GM23338 (cell line): ENCODE measurements at regions not wholly inside any gene's neighbourhood (a gene's known extent, or its start where the extent isn't known, plus 50 kb on each side); places are given as distances from the start of the nearest gene placed in this dataset.

ENCODE experiments used
- ATAC-seq: fragments of 200-7000 bp; cut with Tn5 transposase; 3 replicates; pipeline ENCODE4 v1.9.1; 2020
- DNase-seq: peaks from one replicate; pipeline ENCODE4 v3.0.0-alpha.2; 2015; ENCODE audit warnings: low spot score
- H2AFZ ChIP-seq: fragments of 200-600 bp; sonication (generic); 2 replicates; pipeline ENCODE4 v1.8.0; 2016; ENCODE audit warnings: antibody characterized with exemption, mild to moderate bottlenecking, moderate library complexity
- H3F3A ChIP-seq: fragments of 200-600 bp; sonication (generic); replicated peaks from 2 replicates; pipeline ENCODE4 v1.8.0; 2017; ENCODE audit warnings: antibody characterized with exemption, mixed run types, low read depth
- H3K27ac ChIP-seq: fragments of 200-600 bp; sonication (generic); 2 replicates; pipeline ENCODE4 v1.6.1; 2016; ENCODE audit warnings: low read depth
- H3K27me3 ChIP-seq: fragments of 200-600 bp; sonication (generic); 2 replicates; pipeline ENCODE4 v1.8.0; 2016; ENCODE audit warnings: mild to moderate bottlenecking, mixed run types, moderate library complexity; ENCODE audit not compliant: insufficient read depth
- H3K36me3 ChIP-seq: fragments of 200-600 bp; sonication (generic); 2 replicates; pipeline ENCODE4 v1.8.0; 2016; ENCODE audit warnings: mild to moderate bottlenecking; ENCODE audit not compliant: insufficient read depth
- H3K4me1 ChIP-seq: fragments of 200-600 bp; sonication (generic); 2 replicates; pipeline ENCODE4 v1.8.0; 2016; ENCODE audit warnings: mild to moderate bottlenecking, moderate library complexity; ENCODE audit not compliant: insufficient read depth
- H3K4me2 ChIP-seq: fragments of 200-600 bp; sonication (generic); 2 replicates; pipeline ENCODE4 v1.7.1; 2017; ENCODE audit warnings: mixed run types
- H3K4me3 ChIP-seq: fragments of 200-600 bp; sonication (generic); 2 replicates; pipeline ENCODE4 v1.6.1; 2016; ENCODE audit warnings: mixed run types
- H3K79me2 ChIP-seq: fragments of 200-600 bp; sonication (generic); replicated peaks from 2 replicates; pipeline ENCODE4 v1.8.0; 2017; ENCODE audit warnings: mild to moderate bottlenecking; ENCODE audit not compliant: insufficient read depth
- H3K9me2 ChIP-seq: fragments of 200-600 bp; sonication (generic); 2 replicates; pipeline ENCODE4 v1.8.0; 2017; ENCODE audit not compliant: insufficient read depth
- H4K20me1 ChIP-seq: fragments of 200-600 bp; sonication (generic); replicated peaks from 2 replicates; pipeline ENCODE4 v1.8.0; 2017; ENCODE audit warnings: mild to moderate bottlenecking; ENCODE audit not compliant: insufficient read depth
- H3K27ac Mint-ChIP-seq: 2 replicates; pipeline ENCODE4 v1.8.0; 2020; ENCODE audit warnings: inconsistent platforms, mild to moderate bottlenecking, moderate library complexity, mixed read lengths
- H3K27me3 Mint-ChIP-seq: 3 replicates; pipeline ENCODE4 v1.8.0; 2022; ENCODE audit warnings: low read depth, mild to moderate bottlenecking, moderate library complexity, mixed read lengths, inconsistent platforms; ENCODE audit not compliant: insufficient read depth, poor library complexity
- H3K36me3 Mint-ChIP-seq: 3 replicates; pipeline ENCODE4 v1.8.0; 2021; ENCODE audit warnings: low read depth, mild to moderate bottlenecking, inconsistent platforms, moderate library complexity, mixed read lengths
- H3K4me1 Mint-ChIP-seq: 3 replicates; pipeline ENCODE4 v1.8.0; 2020; ENCODE audit warnings: mild to moderate bottlenecking, inconsistent platforms, mixed read lengths
- H3K4me3 Mint-ChIP-seq: 3 replicates; pipeline ENCODE4 v1.8.0; 2021; ENCODE audit warnings: moderate library complexity, mild to moderate bottlenecking, inconsistent platforms, mixed read lengths
- H3K9me3 Mint-ChIP-seq: 3 replicates; pipeline ENCODE4 v1.8.0; 2020; ENCODE audit warnings: moderate library complexity, mild to moderate bottlenecking, inconsistent platforms, mixed read lengths
- EZH2 ChIP-seq: fragments of 200-600 bp; sonication (generic); IDR thresholded peaks from one replicate; pipeline ENCODE4 v1.8.0; 2017; ENCODE audit warnings: antibody characterized with exemption, mild to moderate bottlenecking, low read depth; ENCODE audit not compliant: unreplicated experiment
- EZH2phosphoT487 ChIP-seq: fragments of 200-600 bp; sonication (generic); IDR thresholded peaks from one replicate; pipeline ENCODE4 v1.8.1; 2018; ENCODE audit warnings: antibody characterized with exemption; ENCODE audit not compliant: unreplicated experiment
- JUNB ChIP-seq: IDR thresholded peaks from one replicate; pipeline ENCODE4 v1.6.1; 2016; ENCODE audit warnings: antibody characterized with exemption; ENCODE audit not compliant: unreplicated experiment
- NANOG ChIP-seq: IDR thresholded peaks from 2 replicates; pipeline ENCODE4 v1.6.1; 2016; ENCODE audit warnings: antibody characterized with exemption, borderline replicate concordance
- POLR2AphosphoS5 ChIP-seq: IDR thresholded peaks from 2 replicates; pipeline ENCODE4 v1.6.1; 2016; ENCODE audit warnings: antibody characterized with exemption, low read depth
- REST ChIP-seq: IDR thresholded peaks from one replicate; pipeline ENCODE4 v1.6.1; 2018; ENCODE audit warnings: antibody characterized with exemption; ENCODE audit not compliant: unreplicated experiment
- STAT1 ChIP-seq: IDR thresholded peaks from one replicate; pipeline ENCODE4 v1.6.1; 2016; ENCODE audit warnings: antibody characterized with exemption; ENCODE audit not compliant: unreplicated experiment
- ZNF331 ChIP-seq: fragments of 250-450 bp; sonication (Bioruptor Pico); IDR thresholded peaks from 2 replicates; pipeline ENCODE4 v1.5.0; 2020; ENCODE audit warnings: low read depth, mild to moderate bottlenecking, moderate library complexity
- TF ChIP-seq, protein P1 (sequence below): IDR thresholded peaks from 2 replicates; pipeline ENCODE4 v1.6.1; 2016; ENCODE audit warnings: antibody characterized with exemption
- TF ChIP-seq, protein P2 (sequence below), 2 experiments: fragments of 200-600 bp in 1 of 2; sonication (generic) in 1 of 2; conservative IDR thresholded peaks; 2 replicates each; pipeline versions ENCODE4 v1.5.1 to v1.6.1; 2016 to 2017; ENCODE audit warnings: antibody characterized with exemption in 2 of 2, low read depth in 2 of 2, mild to moderate bottlenecking in 2 of 2, moderate library complexity in 1 of 2

- no peak for TF ChIP-seq REST
Observed at GRCh38 chr16:86892509-86892908, 314.2 kb downstream of the FOXL1 start (continued).

- Histone ChIP-seq H3K27ac (no peak overlapping the region), H3K79me2 (no peaks in the 10 kb centered on the region), H4K20me1 (no peaks in the 10 kb centered on the region), H3K4me1 (no peaks in the 10 kb centered on the region), H3K9me2 (no peaks in the 10 kb centered on the region), H3K4me3 (no peak overlapping the region), H2AFZ (no peak overlapping the region), H3K36me3 (no peaks in the 10 kb centered on the region), H3F3A (no peaks in the 10 kb centered on the region), H3K27me3 (no peaks in the 10 kb centered on the region), H3K4me2 (no peak overlapping the region)
- Mint-ChIP-seq H3K27me3 (no peaks in the 10 kb centered on the region), H3K4me3 (no peak overlapping the region), H3K4me1 (peaks cover 16% of the 10 kb centered on the region), H3K27ac (no peak overlapping the region), H3K36me3 (no peaks in the 10 kb centered on the region), H3K9me3 (no peaks in the 10 kb centered on the region)
- no peak for TF ChIP-seq POLR2AphosphoS5
- TF ChIP-seq, protein P1, sequence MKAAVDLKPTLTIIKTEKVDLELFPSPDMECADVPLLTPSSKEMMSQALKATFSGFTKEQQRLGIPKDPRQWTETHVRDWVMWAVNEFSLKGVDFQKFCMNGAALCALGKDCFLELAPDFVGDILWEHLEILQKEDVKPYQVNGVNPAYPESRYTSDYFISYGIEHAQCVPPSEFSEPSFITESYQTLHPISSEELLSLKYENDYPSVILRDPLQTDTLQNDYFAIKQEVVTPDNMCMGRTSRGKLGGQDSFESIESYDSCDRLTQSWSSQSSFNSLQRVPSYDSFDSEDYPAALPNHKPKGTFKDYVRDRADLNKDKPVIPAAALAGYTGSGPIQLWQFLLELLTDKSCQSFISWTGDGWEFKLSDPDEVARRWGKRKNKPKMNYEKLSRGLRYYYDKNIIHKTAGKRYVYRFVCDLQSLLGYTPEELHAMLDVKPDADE, result no peak
- ATAC-seq, result peak; percentile 43; the same call in 1 of the 3 replicates
- no peak for DNase-seq
Observed at GRCh38 chr16:86893506-86893905, 315.2 kb downstream of the FOXL1 start.

DNA sequence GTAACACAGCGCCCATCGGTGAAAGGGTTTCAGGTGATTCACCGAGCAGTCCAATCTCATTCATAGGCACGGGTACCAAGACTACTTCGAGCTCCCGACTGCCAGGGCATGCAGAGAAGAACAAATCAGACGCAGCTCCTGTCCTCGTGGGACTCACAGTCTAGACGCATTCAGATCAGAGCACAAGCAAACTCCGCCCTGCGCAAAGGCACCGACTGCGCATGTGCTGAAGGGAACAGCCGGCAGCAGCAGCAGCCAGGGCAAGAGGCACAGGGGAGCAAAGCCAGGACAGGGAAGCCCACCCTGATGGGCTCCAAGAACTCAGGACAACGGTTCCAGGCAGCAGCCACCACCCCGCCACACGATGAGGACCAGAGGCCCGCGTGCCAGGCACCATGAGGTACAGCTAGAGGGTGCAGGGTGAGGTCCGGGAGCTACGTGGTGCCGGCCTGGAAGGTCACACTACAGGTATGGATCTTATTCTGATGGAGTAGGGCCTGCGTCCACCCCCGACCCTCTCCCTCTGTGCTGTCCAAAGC lies 315.7 kb downstream of the FOXL1 start:
- Mint-ChIP-seq H3K36me3 (no peaks in the 10 kb centered on the region), H3K4me3 (no peak overlapping the region), H3K27ac (no peak overlapping the region), H3K9me3 (no peaks in the 10 kb centered on the region), H3K4me1 (peaks cover 16% of the 10 kb centered on the region), H3K27me3 (no peaks in the 10 kb centered on the region)
- no peaks in the 10 kb centered on the region for H3K9me2 ChIP-seq
- DNase-seq (no peak), ATAC-seq (no peak)
- H3K36me3 ChIP-seq, result no peaks in the 10 kb centered on the region
- TF ChIP-seq POLR2AphosphoS5 (no peak), JUNB (no peak), ZNF331 (CRISPR knock-in tag) (no peak), EZH2 (no peak), STAT1 (no peak), EZH2phosphoT487 (no peak), NANOG (no peak)
- TF ChIP-seq, protein P1, result no peak
- TF ChIP-seq, protein P2, sequence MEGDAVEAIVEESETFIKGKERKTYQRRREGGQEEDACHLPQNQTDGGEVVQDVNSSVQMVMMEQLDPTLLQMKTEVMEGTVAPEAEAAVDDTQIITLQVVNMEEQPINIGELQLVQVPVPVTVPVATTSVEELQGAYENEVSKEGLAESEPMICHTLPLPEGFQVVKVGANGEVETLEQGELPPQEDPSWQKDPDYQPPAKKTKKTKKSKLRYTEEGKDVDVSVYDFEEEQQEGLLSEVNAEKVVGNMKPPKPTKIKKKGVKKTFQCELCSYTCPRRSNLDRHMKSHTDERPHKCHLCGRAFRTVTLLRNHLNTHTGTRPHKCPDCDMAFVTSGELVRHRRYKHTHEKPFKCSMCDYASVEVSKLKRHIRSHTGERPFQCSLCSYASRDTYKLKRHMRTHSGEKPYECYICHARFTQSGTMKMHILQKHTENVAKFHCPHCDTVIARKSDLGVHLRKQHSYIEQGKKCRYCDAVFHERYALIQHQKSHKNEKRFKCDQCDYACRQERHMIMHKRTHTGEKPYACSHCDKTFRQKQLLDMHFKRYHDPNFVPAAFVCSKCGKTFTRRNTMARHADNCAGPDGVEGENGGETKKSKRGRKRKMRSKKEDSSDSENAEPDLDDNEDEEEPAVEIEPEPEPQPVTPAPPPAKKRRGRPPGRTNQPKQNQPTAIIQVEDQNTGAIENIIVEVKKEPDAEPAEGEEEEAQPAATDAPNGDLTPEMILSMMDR (conservative IDR thresholded peaks at IDR 0.05; ENCODE audit: low read depth in 2 of 2), result no peak
- H3K27me3 ChIP-seq, result no peaks in the 10 kb centered on the region
- no peak overlapping the region for H3K4me2 ChIP-seq
- no peak overlapping the region for H2AFZ ChIP-seq
- no peaks in the 10 kb centered on the region for H3F3A ChIP-seq
- no peaks in the 10 kb centered on the region for H3K79me2 ChIP-seq
- no peaks in the 10 kb centered on the region for H3K4me1 ChIP-seq
- H3K4me3 ChIP-seq, result no peak overlapping the region
- H4K20me1 ChIP-seq, result no peaks in the 10 kb centered on the region
- no peak overlapping the region for H3K27ac ChIP-seq
